ENCODE measurements at regions not wholly inside any gene's neighbourhood (a gene's known extent, or its start where the extent isn't known, plus 50 kb on each side); places are given as distances from the start of the nearest gene placed in this dataset.

DNA sequence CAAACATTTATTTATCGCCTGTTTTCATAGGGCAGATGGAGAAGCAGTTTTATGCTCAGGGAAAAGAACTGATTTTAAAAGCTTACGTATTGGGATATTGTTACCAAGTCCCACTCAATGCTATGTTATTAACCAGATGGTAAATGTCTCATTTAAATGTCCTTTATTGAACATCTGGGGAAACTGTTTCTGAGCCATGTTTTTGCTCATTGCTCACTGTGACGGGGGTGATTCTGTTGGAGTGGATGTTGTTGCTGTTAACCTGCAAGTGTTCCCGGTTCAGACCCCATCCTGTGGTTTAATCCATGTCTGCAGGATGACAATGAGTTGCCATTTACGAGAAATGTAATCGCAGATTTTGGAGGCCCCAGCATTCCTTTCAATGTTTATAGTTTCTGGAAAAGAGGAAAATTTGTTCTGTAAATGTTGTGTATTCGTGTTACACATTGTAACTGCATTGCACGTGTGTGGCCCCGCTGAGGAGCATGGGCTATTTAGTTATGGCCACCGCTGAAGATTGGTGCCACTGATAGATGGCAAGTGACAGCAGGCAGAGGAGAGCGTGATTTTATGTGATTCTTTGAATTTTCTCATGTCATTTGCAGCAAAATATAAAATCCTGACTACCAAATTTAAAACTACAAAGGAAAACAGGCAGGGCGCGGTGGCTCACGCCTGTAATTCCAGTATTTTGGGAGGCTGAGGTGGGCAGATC, 174.8 kb upstream of the COPS8 start:
- TF ChIP-seq, protein P1, sequence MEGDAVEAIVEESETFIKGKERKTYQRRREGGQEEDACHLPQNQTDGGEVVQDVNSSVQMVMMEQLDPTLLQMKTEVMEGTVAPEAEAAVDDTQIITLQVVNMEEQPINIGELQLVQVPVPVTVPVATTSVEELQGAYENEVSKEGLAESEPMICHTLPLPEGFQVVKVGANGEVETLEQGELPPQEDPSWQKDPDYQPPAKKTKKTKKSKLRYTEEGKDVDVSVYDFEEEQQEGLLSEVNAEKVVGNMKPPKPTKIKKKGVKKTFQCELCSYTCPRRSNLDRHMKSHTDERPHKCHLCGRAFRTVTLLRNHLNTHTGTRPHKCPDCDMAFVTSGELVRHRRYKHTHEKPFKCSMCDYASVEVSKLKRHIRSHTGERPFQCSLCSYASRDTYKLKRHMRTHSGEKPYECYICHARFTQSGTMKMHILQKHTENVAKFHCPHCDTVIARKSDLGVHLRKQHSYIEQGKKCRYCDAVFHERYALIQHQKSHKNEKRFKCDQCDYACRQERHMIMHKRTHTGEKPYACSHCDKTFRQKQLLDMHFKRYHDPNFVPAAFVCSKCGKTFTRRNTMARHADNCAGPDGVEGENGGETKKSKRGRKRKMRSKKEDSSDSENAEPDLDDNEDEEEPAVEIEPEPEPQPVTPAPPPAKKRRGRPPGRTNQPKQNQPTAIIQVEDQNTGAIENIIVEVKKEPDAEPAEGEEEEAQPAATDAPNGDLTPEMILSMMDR (IDR thresholded peaks at IDR 0.05) = no peak
- no peak for TF ChIP-seq RAD21 (IDR thresholded peaks at IDR 0.05; ENCODE audit: low read length)
- no peak for TF ChIP-seq JUND (IDR thresholded peaks at IDR 0.05)
